ENCODE measurements at regions not wholly inside any gene's neighbourhood (a gene's known extent, or its start where the extent isn't known, plus 50 kb on each side); places are given as distances from the start of the nearest gene placed in this dataset.

GRCh38 chr5:103894882-103895281 lies 332.3 kb upstream of the NUDT12 start:
- Histone ChIP-seq H3K9ac (ENCODE audit: control insufficient read depth, extremely low read depth, insufficient read depth, low read length) (no peak overlapping the region), H3K79me2 (ENCODE audit: control insufficient read depth, insufficient read depth, low read length) (no peaks in the 10 kb centered on the region), H3K36me3 (ENCODE audit: control insufficient read depth in 2 of 2, extremely low read depth in 1 of 2, insufficient read depth in 2 of 2, low read length in 2 of 2) (no peaks in the 10 kb centered on the region), H3K9me1 (ENCODE audit: control insufficient read depth, extremely low read depth, insufficient read depth, low read length) (no peaks in the 10 kb centered on the region), H3K9me3 (ENCODE audit: control insufficient read depth, low read depth, low read length) (no peaks in the 10 kb centered on the region), H3K27me3 (ENCODE audit: control insufficient read depth, extremely low read depth, insufficient read depth, low read length) (no peaks in the 10 kb centered on the region), H3K27ac (ENCODE audit: control insufficient read depth, insufficient read depth, low read length) (no peak overlapping the region), H3K4me2 (ENCODE audit: control insufficient read depth, extremely low read depth, insufficient read depth, low read depth, low read length) (no peak overlapping the region), H3K4me1 (ENCODE audit: control insufficient read depth, extremely low read depth, insufficient read depth, low read length) (no peaks in the 10 kb centered on the region), H2AFZ (ENCODE audit: control insufficient read depth, low read length) (no peak overlapping the region), H3K4me3 (ENCODE audit: control insufficient read depth in 2 of 3, extremely low read depth in 1 of 3, insufficient read depth in 2 of 3, low read depth in 1 of 3, low read length in 3 of 3) (no peak overlapping the region), H4K20me1 (ENCODE audit: control insufficient read depth, extremely low read depth, insufficient read depth, low read length) (no peaks in the 10 kb centered on the region)
- dilution Hi-C loops (cut with MboI; ENCODE audit: extremely low pct_ligation_motif_present, low sequenced_read_pairs): no loop called here
- DNase-seq (ENCODE audit: low read depth, low spot score) (no peak), FAIRE-seq (no peak)
- no peak for TF ChIP-seq EZH2 (IDR thresholded peaks at IDR 0.05; ENCODE audit: low read length)
- TF ChIP-seq, protein P1, sequence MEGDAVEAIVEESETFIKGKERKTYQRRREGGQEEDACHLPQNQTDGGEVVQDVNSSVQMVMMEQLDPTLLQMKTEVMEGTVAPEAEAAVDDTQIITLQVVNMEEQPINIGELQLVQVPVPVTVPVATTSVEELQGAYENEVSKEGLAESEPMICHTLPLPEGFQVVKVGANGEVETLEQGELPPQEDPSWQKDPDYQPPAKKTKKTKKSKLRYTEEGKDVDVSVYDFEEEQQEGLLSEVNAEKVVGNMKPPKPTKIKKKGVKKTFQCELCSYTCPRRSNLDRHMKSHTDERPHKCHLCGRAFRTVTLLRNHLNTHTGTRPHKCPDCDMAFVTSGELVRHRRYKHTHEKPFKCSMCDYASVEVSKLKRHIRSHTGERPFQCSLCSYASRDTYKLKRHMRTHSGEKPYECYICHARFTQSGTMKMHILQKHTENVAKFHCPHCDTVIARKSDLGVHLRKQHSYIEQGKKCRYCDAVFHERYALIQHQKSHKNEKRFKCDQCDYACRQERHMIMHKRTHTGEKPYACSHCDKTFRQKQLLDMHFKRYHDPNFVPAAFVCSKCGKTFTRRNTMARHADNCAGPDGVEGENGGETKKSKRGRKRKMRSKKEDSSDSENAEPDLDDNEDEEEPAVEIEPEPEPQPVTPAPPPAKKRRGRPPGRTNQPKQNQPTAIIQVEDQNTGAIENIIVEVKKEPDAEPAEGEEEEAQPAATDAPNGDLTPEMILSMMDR (optimal IDR thresholded peaks at IDR 0.05 in 1 of 3, IDR thresholded peaks at IDR 0.05 in 1 of 3, conservative IDR thresholded peaks at IDR 0.05 in 1 of 3; ENCODE audit: extremely low read depth in 1 of 3, insufficient read depth in 2 of 3, low read length in 3 of 3): no peak

GRCh38 chr5:103891151-103891550 lies 328.6 kb upstream of the NUDT12 start:
- H3K79me2 ChIP-seq (ENCODE audit: control insufficient read depth, insufficient read depth, low read length): no peaks in the 10 kb centered on the region
- no peak overlapping the region for H2AFZ ChIP-seq (ENCODE audit: control insufficient read depth, low read length)
- H3K27me3 ChIP-seq (ENCODE audit: control insufficient read depth, extremely low read depth, insufficient read depth, low read length): no peaks in the 10 kb centered on the region
- no peaks in the 10 kb centered on the region for H3K9me1 ChIP-seq (ENCODE audit: control insufficient read depth, extremely low read depth, insufficient read depth, low read length)
- no peak for DNase-seq (ENCODE audit: low read depth, low spot score)
- H3K4me3 ChIP-seq (ENCODE audit: control insufficient read depth in 2 of 3, extremely low read depth in 1 of 3, insufficient read depth in 2 of 3, low read depth in 1 of 3, low read length in 3 of 3): no peak overlapping the region
- H3K4me1 ChIP-seq (ENCODE audit: control insufficient read depth, extremely low read depth, insufficient read depth, low read length): no peaks in the 10 kb centered on the region
- H3K4me2 ChIP-seq (ENCODE audit: control insufficient read depth, extremely low read depth, insufficient read depth, low read depth, low read length): no peak overlapping the region
- no peak overlapping the region for H3K9ac ChIP-seq (ENCODE audit: control insufficient read depth, extremely low read depth, insufficient read depth, low read length)
- FAIRE-seq: no peak
- H4K20me1 ChIP-seq (ENCODE audit: control insufficient read depth, extremely low read depth, insufficient read depth, low read length): no peaks in the 10 kb centered on the region
- dilution Hi-C loops (cut with MboI; ENCODE audit: extremely low pct_ligation_motif_present, low sequenced_read_pairs): no loop called here
- no peaks in the 10 kb centered on the region for H3K9me3 ChIP-seq (ENCODE audit: control insufficient read depth, low read depth, low read length)
- no peak overlapping the region for H3K27ac ChIP-seq (ENCODE audit: control insufficient read depth, insufficient read depth, low read length)
- H3K36me3 ChIP-seq (ENCODE audit: control insufficient read depth in 2 of 2, extremely low read depth in 1 of 2, insufficient read depth in 2 of 2, low read length in 2 of 2): no peaks in the 10 kb centered on the region
- no peak for TF ChIP-seq EZH2 (IDR thresholded peaks at IDR 0.05; ENCODE audit: low read length)
- TF ChIP-seq, protein P1 (optimal IDR thresholded peaks at IDR 0.05 in 1 of 3, IDR thresholded peaks at IDR 0.05 in 1 of 3, conservative IDR thresholded peaks at IDR 0.05 in 1 of 3; ENCODE audit: extremely low read depth in 1 of 3, insufficient read depth in 2 of 3, low read length in 3 of 3): no peak
